Thoracic aorta (tissue), 2 donors: ENCODE measurements at regions not wholly inside any gene's neighbourhood (a gene's known extent, or its start where the extent isn't known, plus 50 kb on each side); places are given as distances from the start of the nearest gene placed in this dataset.
"Not testable (repeated sequence)": the region's sequence is repeated elsewhere in the genome, so short reads cannot be mapped to it uniquely, and the experiment has no call there.

Experiments
- ATAC-seq: fragments of 150-250 bp; one replicate; pipeline ENCODE4 v1.8.0; 2017; ENCODE audit warnings: low read depth; ENCODE audit not compliant: insufficient number of reproducible peaks, low FRiP score
- DNase-seq: peaks from one replicate; pipeline ENCODE4 v3.0.0-alpha.2; 2020; ENCODE audit warnings: low spot score
- H3K27ac ChIP-seq, 2 donors: fragments of 200-600 bp; sonication (generic); 1 replicate in 1 of 2; 2 replicates in 1 of 2; pipeline ENCODE4 v1.5.1; 2016; ENCODE audit warnings: mild to moderate bottlenecking in 2 of 2, moderate library complexity in 2 of 2
- H3K27me3 ChIP-seq: fragments of 200-600 bp; sonication (generic); replicated peaks from 2 replicates; pipeline ENCODE4 v1.6.0; 2016; ENCODE audit warnings: mild to moderate bottlenecking; ENCODE audit not compliant: insufficient read depth
- H3K36me3 ChIP-seq: fragments of 200-600 bp; sonication (generic); one replicate; pipeline ENCODE4 v1.5.1; 2016
- H3K4me1 ChIP-seq, 2 donors: fragments of 200-600 bp; sonication (generic); 1 replicate in 1 of 2; 2 replicates in 1 of 2; pipeline versions ENCODE4 v1.5.1 to v1.6.0; 2016; ENCODE audit warnings: low read depth in 2 of 2, mild to moderate bottlenecking in 1 of 2; ENCODE audit not compliant: control insufficient read depth in 1 of 2
- H3K4me3 ChIP-seq: fragments of 200-600 bp; sonication (generic); 2 replicates; pipeline ENCODE4 v1.5.1; 2016; ENCODE audit warnings: mild to moderate bottlenecking
- H3K9me3 ChIP-seq: fragments of 200-600 bp; sonication (generic); 2 replicates; pipeline ENCODE4 v1.5.1; 2016
- CTCF ChIP-seq: fragments of 200-600 bp; sonication (generic); IDR thresholded peaks from one replicate; pipeline ENCODE4 v1.5.1; 2019; ENCODE audit warnings: antibody characterized with exemption

- no peak overlapping the region for H3K4me3 ChIP-seq
- H3K27ac ChIP-seq = no peak overlapping the region
- no peaks in the 10 kb centered on the region for H3K36me3 ChIP-seq
- no peak for DNase-seq
- no peaks in the 10 kb centered on the region for H3K4me1 ChIP-seq
- ATAC-seq = no peak
- no peaks in the 10 kb centered on the region for H3K9me3 ChIP-seq
- no peaks in the 10 kb centered on the region for H3K27me3 ChIP-seq
- no peak for TF ChIP-seq CTCF
Observed at GRCh38 chr4:120207021-120207420, 140.4 kb upstream of the MAD2L1 start.

GRCh38 chr4:120202222-120202621, 135.6 kb upstream of the MAD2L1 start:
- Histone ChIP-seq H3K9me3 (no peaks in the 10 kb centered on the region), H3K27me3 (no peaks in the 10 kb centered on the region), H3K4me1 (no peaks in the 10 kb centered on the region), H3K27ac (no peak overlapping the region), H3K4me3 (no peak overlapping the region), H3K36me3 (no peaks in the 10 kb centered on the region)
- TF ChIP-seq CTCF = no peak
- DNase-seq (no peak), ATAC-seq (no peak)

- not testable (repeated sequence) for H3K27ac ChIP-seq, H3K36me3 ChIP-seq, H3K9me3 ChIP-seq, H3K4me1 ChIP-seq, DNase-seq, ATAC-seq, H3K27me3 ChIP-seq, H3K4me3 ChIP-seq
Observed at GRCh38 chr4:120200573-120201110, 134.0 kb upstream of the MAD2L1 start.

- no peak for TF ChIP-seq CTCF
- Histone ChIP-seq H3K27ac (no peak overlapping the region), H3K4me3 (no peak overlapping the region), H3K4me1 (no peaks in the 10 kb centered on the region), H3K36me3 (no peaks in the 10 kb centered on the region), H3K9me3 (no peaks in the 10 kb centered on the region), H3K27me3 (no peaks in the 10 kb centered on the region)
- ATAC-seq (no peak), DNase-seq (no peak)
Observed at GRCh38 chr4:120198411-120198810, 131.8 kb upstream of the MAD2L1 start.

GRCh38 chr4:120177603-120178002, 111.0 kb upstream of the MAD2L1 start:
- no peak for TF ChIP-seq CTCF
- no peaks in the 10 kb centered on the region for H3K36me3 ChIP-seq
- H3K4me3 ChIP-seq = no peak overlapping the region
- no peak overlapping the region for H3K27ac ChIP-seq
- H3K27me3 ChIP-seq = no peaks in the 10 kb centered on the region
- no peaks in the 10 kb centered on the region for H3K4me1 ChIP-seq
- DNase-seq = no peak
- H3K9me3 ChIP-seq = no peaks in the 10 kb centered on the region
- no peak for ATAC-seq

GRCh38 chr4:120175272-120175671, 108.6 kb upstream of the MAD2L1 start:
- ATAC-seq = no peak
- TF ChIP-seq CTCF = no peak
- no peaks in the 10 kb centered on the region for H3K27me3 ChIP-seq
- DNase-seq = no peak
- no peaks in the 10 kb centered on the region for H3K4me1 ChIP-seq
- H3K9me3 ChIP-seq = no peaks in the 10 kb centered on the region
- H3K27ac ChIP-seq = no peak overlapping the region
- no peak overlapping the region for H3K4me3 ChIP-seq
- H3K36me3 ChIP-seq = no peaks in the 10 kb centered on the region
